ENCODE measurements at regions not wholly inside any gene's neighbourhood (a gene's known extent, or its start where the extent isn't known, plus 50 kb on each side); places are given as distances from the start of the nearest gene placed in this dataset.

GRCh38 chr3:102531686-102532085 is 96.9 kb downstream of the ZPLD1 start:
- DNase-seq (ENCODE audit: low read depth in 1 of 2, low spot score in 2 of 2) (no peak), FAIRE-seq (no peak)
- Histone ChIP-seq H3K9ac (replicated peaks in 1 of 4; ENCODE audit: extremely low read depth in 1 of 4, low read depth in 3 of 4, low read length in 3 of 4) (no peak overlapping the region), H2BK15ac (ENCODE audit: low read length) (no peak overlapping the region), H3K56ac (replicated peaks; ENCODE audit: insufficient read length, low read depth, low read length) (no peak overlapping the region), H3K9me3 (ENCODE audit: insufficient read depth in 2 of 2, low read depth in 1 of 2, low read length in 1 of 2) (no peaks in the 10 kb centered on the region), H2BK120ac (replicated peaks; ENCODE audit: low read depth, low read length) (no peak overlapping the region), H3K4me2 (ENCODE audit: insufficient read depth in 1 of 2, low read depth in 2 of 2, low read length in 2 of 2) (no peak overlapping the region), H3K79me2 (ENCODE audit: control insufficient read depth in 1 of 2, insufficient read depth in 2 of 2, low read length in 2 of 2) (no peaks in the 10 kb centered on the region), H3K79me1 (ENCODE audit: low read depth, low read length) (no peaks in the 10 kb centered on the region), H2AFZ (ENCODE audit: low read length) (no peak overlapping the region), H3K27ac (ENCODE audit: low read depth, low read length) (no peak overlapping the region), H2AK5ac (ENCODE audit: low read depth, low read length) (no peak overlapping the region), H3K4me1 (replicated peaks in 1 of 4; ENCODE audit: control insufficient read depth in 3 of 4, insufficient read depth in 4 of 4, low read length in 3 of 4) (no peaks in the 10 kb centered on the region), H4K5ac (ENCODE audit: insufficient read length, low read depth, low read length) (no peak overlapping the region), H3K27me3 (replicated peaks in 1 of 4; ENCODE audit: control insufficient read depth in 3 of 4, extremely low read depth in 1 of 4, insufficient read depth in 3 of 4, low read length in 3 of 4) (no peaks in the 10 kb centered on the region), H3K23ac (ENCODE audit: insufficient read length) (no peak overlapping the region), H3K4me3 (ENCODE audit: extremely low read depth in 1 of 4, insufficient read depth in 2 of 4, low read depth in 3 of 4, low read length in 4 of 4) (no peak overlapping the region), H3K23me2 (ENCODE audit: low read depth, low read length) (no peaks in the 10 kb centered on the region; the same call in 1 of the 2 replicates), H3K4ac (replicated peaks; ENCODE audit: insufficient read length, low read depth, low read length) (no peak overlapping the region), H3K36me3 (ENCODE audit: control insufficient read depth in 2 of 4, insufficient read depth in 4 of 4, low read length in 3 of 4) (no peaks in the 10 kb centered on the region), H4K91ac (replicated peaks; ENCODE audit: insufficient read length, low read length) (no peak overlapping the region), H4K20me1 (replicated peaks in 1 of 2; ENCODE audit: control insufficient read depth in 1 of 2, insufficient read depth in 2 of 2, low read length in 2 of 2) (no peaks in the 10 kb centered on the region), H3K18ac (ENCODE audit: extremely low read depth, low read length) (no peak overlapping the region), H2BK20ac (ENCODE audit: low read length) (no peak overlapping the region), H4K8ac (ENCODE audit: extremely low read depth, insufficient read depth, low read length) (no peak overlapping the region), H2BK5ac (ENCODE audit: low read depth, low read length) (no peak overlapping the region), H3K14ac (ENCODE audit: insufficient read length) (no peak overlapping the region), H2BK12ac (ENCODE audit: low read depth, low read length) (no peak overlapping the region)
- ChIA-PET CTCF (ENCODE audit: partially characterized antibody) (interaction anchor here (0.7 to 1.3 kb wide), 3 partner anchors 9 to 302 kb away, joined by 3 to 4 read pairs (median 3); no protein-coding TSS in a partner anchor), POLR2A (ENCODE audit: partially characterized antibody) (no interaction called here)
- no peak for TF ChIP-seq POLR2AphosphoS5 (IDR thresholded peaks at IDR 0.05; ENCODE audit: low read depth, low read length)
- TF ChIP-seq CREB1 (IDR thresholded peaks at IDR 0.05), result no peak
- no peak for TF ChIP-seq ASH2L (IDR thresholded peaks at IDR 0.05; ENCODE audit: low read length)
- no peak for TF ChIP-seq KDM1A (IDR thresholded peaks at IDR 0.05; ENCODE audit: borderline replicate concordance, low read length)
- no peak for TF ChIP-seq PHF8 (conservative IDR thresholded peaks at IDR 0.05; ENCODE audit: low read depth, low read length)
- TF ChIP-seq MAX (IDR thresholded peaks at IDR 0.05), result no peak
- no peak for TF ChIP-seq E2F6 (IDR thresholded peaks at IDR 0.05)
- TF ChIP-seq SP4 (IDR thresholded peaks at IDR 0.05; ENCODE audit: low read length), result no peak
- no peak for TF ChIP-seq CEBPB (IDR thresholded peaks at IDR 0.05; ENCODE audit: low read depth, low read length)
- TF ChIP-seq EGR1 (IDR thresholded peaks at IDR 0.05; ENCODE audit: borderline replicate concordance, low read depth, low read length), result no peak
- no peak for TF ChIP-seq RAD21 (IDR thresholded peaks at IDR 0.05 in 1 of 2, conservative IDR thresholded peaks at IDR 0.05 in 1 of 2; ENCODE audit: low read depth in 2 of 2, low read length in 2 of 2)
- TF ChIP-seq CTCF (IDR thresholded peaks at IDR 0.05; ENCODE audit: control extremely low read depth in 1 of 3, insufficient read depth in 1 of 3, low read depth in 1 of 3, low read length in 3 of 3), result no peak
- TF ChIP-seq SP2 (IDR thresholded peaks at IDR 0.05; ENCODE audit: low read length), result no peak
- TF ChIP-seq TEAD4 (IDR thresholded peaks at IDR 0.05; ENCODE audit: low read depth, low read length), result no peak
